GM12878 (cell line): ENCODE measurements at regions not wholly inside any gene's neighbourhood (a gene's known extent, or its start where the extent isn't known, plus 50 kb on each side); places are given as distances from the start of the nearest gene placed in this dataset.

Experiments
- ATAC-seq: fragments of 200-7000 bp; cut with Tn5 transposase; 3 replicates; pipeline ENCODE4 v1.9.1; 2020; ENCODE audit warnings: mild to moderate bottlenecking, moderate library complexity
- BruUV-seq: library from RNA; stranded (reverse); fragments of 400-500 nt; replicated peaks from 2 replicates; lab custom pipeline; 2021; lab: Mats Ljungman, UMichigan
- CTCF ChIA-PET: fragments of 300-600 bp; sonication (Branson Sonifier 250); formaldehyde crosslinking; extraction: SDS; loops from one replicate; lab custom pipeline; 2021; ENCODE audit warnings: inconsistent platforms; lab: Yijun Ruan, JAX
- POLR2A ChIA-PET: fragments of 350-600 bp; formaldehyde crosslinking; extraction: SDS; loops from one replicate; lab custom pipeline; 2021; ENCODE audit warnings: inconsistent platforms; lab: Charles Lee
- RAD21 ChIA-PET: fragments of 300-600 bp; sonication (Branson Sonifier 250); formaldehyde crosslinking; loops from one replicate; lab custom pipeline; 2023; ENCODE audit warnings: antibody characterized with exemption; ENCODE audit not compliant: unreplicated experiment; lab: Charles Lee
- SMC1A ChIA-PET: fragments of 300-600 bp; sonication (Branson Sonifier 250); formaldehyde crosslinking; loops from one replicate; lab custom pipeline; 2023; ENCODE audit not compliant: unreplicated experiment, uncharacterized antibody; lab: Charles Lee
- DNase-seq: peaks from one replicate; pipeline ENCODE4 v3.0.0-alpha.2; 2011; ENCODE audit warnings: low read depth, low spot score
- FAIRE-seq: peaks from 3 replicates; lab custom pipeline; 2011; peaks lifted over from hg19 to GRCh38; lab: Jason Lieb, UNC
- H2AFZ ChIP-seq: 2 replicates; pipeline ENCODE4 v1.6.0; 2011; ENCODE audit warnings: low read depth, low read length, control low read depth; ENCODE audit not compliant: control insufficient read depth
- H3K27ac ChIP-seq: 2 replicates; pipeline ENCODE4 v1.5.1; 2011; ENCODE audit warnings: control low read depth; ENCODE audit not compliant: control insufficient read depth, insufficient read depth
- H3K27me3 ChIP-seq, 2 experiments: replicated peaks in 1 of 2; 2 replicates each; pipeline versions ENCODE4 v1.6.0 to v1.6.1; 2011; ENCODE audit warnings: low read length in 1 of 2; ENCODE audit not compliant: control insufficient read depth in 2 of 2, insufficient read depth in 2 of 2
- H3K36me3 ChIP-seq, 2 experiments: 2 replicates each; pipeline ENCODE4 v1.5.1; 2011; ENCODE audit warnings: low read length in 1 of 2; ENCODE audit not compliant: control insufficient read depth in 2 of 2, insufficient read depth in 2 of 2
- H3K4me1 ChIP-seq: 2 replicates; pipeline ENCODE4 v1.6.1; 2011; ENCODE audit warnings: mild to moderate bottlenecking, low read length, moderate library complexity, mixed read lengths; ENCODE audit not compliant: control insufficient read depth, insufficient read depth
- H3K4me2 ChIP-seq: 2 replicates; pipeline ENCODE4 v1.6.0; 2011; ENCODE audit warnings: control low read depth; ENCODE audit not compliant: control insufficient read depth, insufficient read depth
- H3K4me3 ChIP-seq: fragments of 200-600 bp; sonication (generic); 2 replicates; pipeline ENCODE4 v1.5.1; 2016
- H3K79me2 ChIP-seq: 2 replicates; pipeline ENCODE4 v1.6.0; 2011; ENCODE audit warnings: low read length; ENCODE audit not compliant: control insufficient read depth, insufficient read depth
- H3K9ac ChIP-seq: 2 replicates; pipeline ENCODE4 v1.8.0; 2011; ENCODE audit warnings: low read length, control low read depth, mixed read lengths; ENCODE audit not compliant: control insufficient read depth, insufficient read depth
- H3K9me3 ChIP-seq: replicated peaks from 3 replicates; pipeline ENCODE4 v1.5.1; 2011; ENCODE audit warnings: mild to moderate bottlenecking, low read length; ENCODE audit not compliant: control insufficient read depth, insufficient read depth
- H4K20me1 ChIP-seq: 2 replicates; pipeline ENCODE4 v1.6.0; 2011; ENCODE audit not compliant: control insufficient read depth, insufficient read depth
- CEBPB ChIP-seq, 2 experiments: fragments of 150-350 bp in 1 of 2; IDR thresholded peaks; 2 replicates each; pipeline ENCODE4 v1.6.1; 2012 to 2014; ENCODE audit warnings: low read depth in 2 of 2, low read length in 2 of 2, borderline replicate concordance in 1 of 2, inconsistent platforms in 1 of 2
- CHD1 ChIP-seq: IDR thresholded peaks from 2 replicates; pipeline ENCODE4 v1.6.1; 2012; ENCODE audit warnings: low read depth, low read length, improper control_type of control experiment
- CHD2 ChIP-seq: IDR thresholded peaks from 2 replicates; pipeline ENCODE4 v1.6.1; 2011; ENCODE audit warnings: low read depth, low read length, improper control_type of control experiment, borderline replicate concordance
- CHD4 ChIP-seq: fragments of 200-600 bp; sonication (generic); IDR thresholded peaks from 2 replicates; pipeline ENCODE4 v1.6.1; 2016; ENCODE audit warnings: mild to moderate bottlenecking
- DPF2 ChIP-seq: fragments of 450-650 bp; IDR thresholded peaks from 2 replicates; pipeline ENCODE4 v1.6.1; 2017; ENCODE audit warnings: mild to moderate bottlenecking
- EP300 ChIP-seq, 2 experiments: fragments of 150-350 bp in 1 of 2; IDR thresholded peaks; 2 replicates each; pipeline ENCODE4 v1.6.1; 2011 to 2012; ENCODE audit warnings: low read depth in 2 of 2, low read length in 2 of 2, borderline replicate concordance in 1 of 2, improper control_type of control experiment in 1 of 2, inconsistent platforms in 1 of 2; ENCODE audit not compliant: control insufficient read depth in 1 of 2
- JUNB ChIP-seq: IDR thresholded peaks from 2 replicates; pipeline ENCODE4 v1.6.1; 2016; ENCODE audit warnings: antibody characterized with exemption, mild to moderate bottlenecking
- KAT2A ChIP-seq: conservative IDR thresholded peaks from 2 replicates; pipeline ENCODE4 v1.6.1; 2011; ENCODE audit warnings: low read depth, low read length; ENCODE audit not compliant: control insufficient read depth
- NFXL1 ChIP-seq: fragments of 450-650 bp; IDR thresholded peaks from 2 replicates; pipeline ENCODE4 v1.6.1; 2017; ENCODE audit warnings: antibody characterized with exemption, mild to moderate bottlenecking, borderline replicate concordance
- NR2F1 ChIP-seq: fragments of 450-650 bp; conservative IDR thresholded peaks from 2 replicates; pipeline ENCODE4 v1.6.1; 2017; ENCODE audit warnings: mild to moderate bottlenecking
- PAX5 ChIP-seq: IDR thresholded peaks from 2 replicates; pipeline ENCODE4 v1.6.1; 2011; ENCODE audit warnings: low read depth, low read length, borderline replicate concordance
- POLR2AphosphoS5 ChIP-seq: IDR thresholded peaks from 2 replicates; pipeline ENCODE4 v1.6.1; 2011; ENCODE audit warnings: mild to moderate bottlenecking, low read length, inconsistent platforms
- RFX5 ChIP-seq: IDR thresholded peaks from 2 replicates; pipeline ENCODE4 v1.6.1; 2011; ENCODE audit warnings: low read depth, low read length, improper control_type of control experiment
- RUNX3 ChIP-seq: IDR thresholded peaks from 2 replicates; pipeline ENCODE4 v1.6.1; 2012; ENCODE audit warnings: low read length, inconsistent platforms
- SIX5 ChIP-seq: IDR thresholded peaks from 2 replicates; pipeline ENCODE4 v1.6.1; 2011; ENCODE audit warnings: mild to moderate bottlenecking, low read depth, low read length, moderate library complexity; ENCODE audit not compliant: severe bottlenecking
- SMAD5 ChIP-seq: IDR thresholded peaks from 2 replicates; pipeline ENCODE4 v1.6.1; 2016; ENCODE audit warnings: antibody characterized with exemption, low read depth
- SUPT20H ChIP-seq: IDR thresholded peaks from 2 replicates; pipeline ENCODE4 v1.6.1; 2011; ENCODE audit warnings: low read depth, mild to moderate bottlenecking, low read length, moderate library complexity, borderline replicate concordance; ENCODE audit not compliant: control insufficient read depth
- ZNF24 ChIP-seq: fragments of 450-650 bp; IDR thresholded peaks from 2 replicates; pipeline ENCODE4 v1.6.1; 2017; ENCODE audit warnings: antibody characterized with exemption, mild to moderate bottlenecking
- WGBS: methylation state at CpG from one replicate; pipeline ENCODE4 v1.1.6; 2016; ENCODE audit warnings: low lambda C conversion rate; ENCODE audit not compliant: insufficient replicate concordance, insufficient coverage; ENCODE audit errors: missing lambda C conversion rate; 5-methylcytosine and 5-hydroxymethylcytosine counted together
- in situ Hi-C: fragments of 300-500 bp; cut with MboI; formaldehyde crosslinking; loops from 9 replicates; pipeline ENCODE4 v1.14.3; 2018; ENCODE audit warnings: mixed read lengths
- intact Hi-C: fragments of 100-400 bp; cut with micrococcal nuclease; formaldehyde crosslinking; loops from one replicate; pipeline ENCODE4 v1.14.2; 2022; ENCODE audit not compliant: unreplicated experiment
- TF ChIP-seq, protein P1 (sequence below): fragments of 450-650 bp; conservative IDR thresholded peaks from 2 replicates; pipeline ENCODE4 v1.6.1; 2017; ENCODE audit warnings: mild to moderate bottlenecking, moderate library complexity
- TF ChIP-seq, protein P2 (sequence below): IDR thresholded peaks from 2 replicates; pipeline ENCODE4 v1.6.1; 2012; ENCODE audit warnings: low read depth, low read length, improper control_type of control experiment

DNA sequence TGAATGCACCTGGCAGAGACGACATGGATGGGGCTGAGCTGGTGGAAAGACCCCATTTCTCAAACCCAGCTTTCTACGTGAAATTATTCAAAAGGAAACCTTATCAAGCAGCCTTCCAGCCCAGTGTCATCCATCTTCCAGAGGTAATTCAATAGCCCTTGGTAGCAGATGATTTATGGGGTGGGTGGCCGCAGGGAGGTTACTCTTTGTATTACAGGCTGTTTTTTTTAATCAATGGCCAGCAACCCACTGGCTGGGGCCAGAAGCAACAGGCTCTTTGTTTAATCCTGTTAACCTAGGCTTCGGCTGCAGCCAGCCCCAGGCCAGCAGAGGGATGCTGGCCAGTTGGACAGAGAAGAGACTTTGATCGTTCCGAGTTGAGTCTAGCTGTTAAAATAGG is 139.8 kb upstream of the SRRM4 start (continued):
- TF ChIP-seq, protein P1, sequence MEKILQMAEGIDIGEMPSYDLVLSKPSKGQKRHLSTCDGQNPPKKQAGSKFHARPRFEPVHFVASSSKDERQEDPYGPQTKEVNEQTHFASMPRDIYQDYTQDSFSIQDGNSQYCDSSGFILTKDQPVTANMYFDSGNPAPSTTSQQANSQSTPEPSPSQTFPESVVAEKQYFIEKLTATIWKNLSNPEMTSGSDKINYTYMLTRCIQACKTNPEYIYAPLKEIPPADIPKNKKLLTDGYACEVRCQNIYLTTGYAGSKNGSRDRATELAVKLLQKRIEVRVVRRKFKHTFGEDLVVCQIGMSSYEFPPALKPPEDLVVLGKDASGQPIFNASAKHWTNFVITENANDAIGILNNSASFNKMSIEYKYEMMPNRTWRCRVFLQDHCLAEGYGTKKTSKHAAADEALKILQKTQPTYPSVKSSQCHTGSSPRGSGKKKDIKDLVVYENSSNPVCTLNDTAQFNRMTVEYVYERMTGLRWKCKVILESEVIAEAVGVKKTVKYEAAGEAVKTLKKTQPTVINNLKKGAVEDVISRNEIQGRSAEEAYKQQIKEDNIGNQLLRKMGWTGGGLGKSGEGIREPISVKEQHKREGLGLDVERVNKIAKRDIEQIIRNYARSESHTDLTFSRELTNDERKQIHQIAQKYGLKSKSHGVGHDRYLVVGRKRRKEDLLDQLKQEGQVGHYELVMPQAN, result no peak
- TF ChIP-seq SIX5 (no peak), RUNX3 (no peak)
- TF ChIP-seq, all 136 proteins: peak for 0

DNA sequence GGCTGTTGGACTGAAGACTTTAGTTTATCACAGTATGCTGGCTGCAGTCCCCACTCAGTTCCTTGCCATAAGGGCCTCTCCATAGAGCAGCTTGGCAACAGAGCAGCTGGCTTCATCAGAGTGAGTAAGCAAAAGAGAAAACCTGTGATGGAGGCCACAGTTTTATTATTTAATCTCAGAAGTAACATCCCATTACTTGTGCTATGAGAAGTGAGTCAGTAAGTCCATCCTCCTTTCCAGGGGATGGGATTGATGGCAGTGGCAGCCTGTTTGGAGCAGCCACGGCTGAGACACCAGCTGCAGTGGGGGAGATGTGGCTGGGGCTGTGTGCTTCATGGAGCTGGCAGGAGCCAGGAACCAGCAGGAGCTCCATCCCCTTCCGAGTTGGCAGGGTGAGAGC is 138.5 kb upstream of the SRRM4 start:
- Histone ChIP-seq H3K36me3 (no peaks in the 10 kb centered on the region), H3K4me3 (no peak overlapping the region), H3K4me1 (no peaks in the 10 kb centered on the region), H3K9me3 (no peaks in the 10 kb centered on the region), H3K9ac (no peak overlapping the region), H3K79me2 (no peaks in the 10 kb centered on the region), H2AFZ (no peak overlapping the region), H3K4me2 (no peak overlapping the region), H4K20me1 (no peaks in the 10 kb centered on the region), H3K27ac (no peak overlapping the region), H3K27me3 (no peaks in the 10 kb centered on the region)
- FAIRE-seq, result no peak
- in situ Hi-C loops (no loop called here), intact Hi-C loops (loop anchor here (5.0 to 10.0 kb wide), 2 partner anchors 128 to 436 kb away; no protein-coding TSS in a partner anchor)
- no TSS peak for BruUV-seq
- 6% methylated on average over 1 of the region's 2 CpGs for WGBS
- ChIA-PET SMC1A (no interaction called here), CTCF (no interaction called here), POLR2A (no interaction called here), RAD21 (no interaction called here)
- no peak for ATAC-seq
- no peak for DNase-seq
- TF ChIP-seq RFX5, result no peak
- no peak for TF ChIP-seq NR2F1
- no peak for TF ChIP-seq NFXL1
- TF ChIP-seq EP300 (IDR thresholded peaks at IDR 0.05; ENCODE audit: borderline replicate concordance in 1 of 2, control insufficient read depth in 1 of 2, low read depth in 2 of 2, low read length in 2 of 2), result no peak
- TF ChIP-seq CHD4, result no peak
- TF ChIP-seq SMAD5, result no peak
- no peak for TF ChIP-seq CHD2
- no peak for TF ChIP-seq KAT2A
- no peak for TF ChIP-seq ZNF24
- TF ChIP-seq CHD1, result no peak
- no peak for TF ChIP-seq JUNB
- no peak for TF ChIP-seq DPF2
- TF ChIP-seq, protein P1, result no peak
- TF ChIP-seq CEBPB (IDR thresholded peaks at IDR 0.05; ENCODE audit: borderline replicate concordance in 1 of 2, low read depth in 2 of 2, low read length in 2 of 2), result no peak
- no peak for TF ChIP-seq PAX5
- TF ChIP-seq SUPT20H, result no peak
- TF ChIP-seq POLR2AphosphoS5, result no peak
- TF ChIP-seq, protein P2, sequence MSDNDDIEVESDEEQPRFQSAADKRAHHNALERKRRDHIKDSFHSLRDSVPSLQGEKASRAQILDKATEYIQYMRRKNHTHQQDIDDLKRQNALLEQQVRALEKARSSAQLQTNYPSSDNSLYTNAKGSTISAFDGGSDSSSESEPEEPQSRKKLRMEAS, result no peak
